ENCODE measurements at regions not wholly inside any gene's neighbourhood (a gene's known extent, or its start where the extent isn't known, plus 50 kb on each side); places are given as distances from the start of the nearest gene placed in this dataset.

GRCh38 chr10:78933828-78934531 is 134.8 kb upstream of the ZMIZ1 start:
- no peak overlapping the region for H3K4me3 ChIP-seq (ENCODE audit: low read length)
- no CpG with 5 or more reads among the region's 14 CpGs for WGBS (ENCODE audit: insufficient coverage, insufficient read length)
- DNase-seq (ENCODE audit: low read depth, low spot score): no peak
- no peaks in the 10 kb centered on the region for H3K36me3 ChIP-seq (ENCODE audit: control insufficient read depth, insufficient read depth, low read length)
- no peaks in the 10 kb centered on the region for H3K27me3 ChIP-seq (ENCODE audit: control insufficient read depth, insufficient read depth, low read length)
- peaks cover 6% of the 10 kb centered on the region for H3K4me1 ChIP-seq (ENCODE audit: control insufficient read depth, insufficient read depth, low read length)
- H3K9me3 ChIP-seq (ENCODE audit: control insufficient read depth, insufficient read depth, low read length): no peaks in the 10 kb centered on the region
- H3K27ac ChIP-seq (ENCODE audit: low read length): no peak overlapping the region

GRCh38 chr10:78934532-78934898 is 134.3 kb upstream of the ZMIZ1 start:
- Histone ChIP-seq H3K27ac (ENCODE audit: low read length) (no peak overlapping the region), H3K4me1 (ENCODE audit: control insufficient read depth, insufficient read depth, low read length) (peaks cover 6% of the 10 kb centered on the region), H3K36me3 (ENCODE audit: control insufficient read depth, insufficient read depth, low read length) (no peaks in the 10 kb centered on the region), H3K27me3 (ENCODE audit: control insufficient read depth, insufficient read depth, low read length) (no peaks in the 10 kb centered on the region), H3K9me3 (ENCODE audit: control insufficient read depth, insufficient read depth, low read length) (no peaks in the 10 kb centered on the region), H3K4me3 (ENCODE audit: low read length) (no peak overlapping the region)
- DNase-seq (ENCODE audit: low read depth, low spot score): no peak
- WGBS (ENCODE audit: insufficient coverage, insufficient read length): no CpG with 5 or more reads among the region's 3 CpGs

GRCh38 chr10:78934994-78935602 is 133.7 kb upstream of the ZMIZ1 start:
- Histone ChIP-seq H3K4me1 (ENCODE audit: control insufficient read depth, insufficient read depth, low read length) (peaks cover 6% of the 10 kb centered on the region), H3K27me3 (ENCODE audit: control insufficient read depth, insufficient read depth, low read length) (no peaks in the 10 kb centered on the region), H3K27ac (ENCODE audit: low read length) (no peak overlapping the region), H3K4me3 (ENCODE audit: low read length) (no peak overlapping the region), H3K9me3 (ENCODE audit: control insufficient read depth, insufficient read depth, low read length) (no peaks in the 10 kb centered on the region), H3K36me3 (ENCODE audit: control insufficient read depth, insufficient read depth, low read length) (no peaks in the 10 kb centered on the region)
- no peak for DNase-seq (ENCODE audit: low read depth, low spot score)
- no CpG with 5 or more reads among the region's 4 CpGs for WGBS (ENCODE audit: insufficient coverage, insufficient read length)

- no CpG with 5 or more reads among the region's 12 CpGs for WGBS (ENCODE audit: insufficient coverage, insufficient read length)
- Histone ChIP-seq H3K4me3 (ENCODE audit: low read length) (no peak overlapping the region), H3K27ac (ENCODE audit: low read length) (no peak overlapping the region), H3K27me3 (ENCODE audit: control insufficient read depth, insufficient read depth, low read length) (no peaks in the 10 kb centered on the region), H3K4me1 (ENCODE audit: control insufficient read depth, insufficient read depth, low read length) (peaks cover 6% of the 10 kb centered on the region), H3K36me3 (ENCODE audit: control insufficient read depth, insufficient read depth, low read length) (no peaks in the 10 kb centered on the region), H3K9me3 (ENCODE audit: control insufficient read depth, insufficient read depth, low read length) (no peaks in the 10 kb centered on the region)
- no peak for DNase-seq (ENCODE audit: low read depth, low spot score)
Measured at GRCh38 chr10:78935697-78936407, 132.9 kb upstream of the ZMIZ1 start.

DNA sequence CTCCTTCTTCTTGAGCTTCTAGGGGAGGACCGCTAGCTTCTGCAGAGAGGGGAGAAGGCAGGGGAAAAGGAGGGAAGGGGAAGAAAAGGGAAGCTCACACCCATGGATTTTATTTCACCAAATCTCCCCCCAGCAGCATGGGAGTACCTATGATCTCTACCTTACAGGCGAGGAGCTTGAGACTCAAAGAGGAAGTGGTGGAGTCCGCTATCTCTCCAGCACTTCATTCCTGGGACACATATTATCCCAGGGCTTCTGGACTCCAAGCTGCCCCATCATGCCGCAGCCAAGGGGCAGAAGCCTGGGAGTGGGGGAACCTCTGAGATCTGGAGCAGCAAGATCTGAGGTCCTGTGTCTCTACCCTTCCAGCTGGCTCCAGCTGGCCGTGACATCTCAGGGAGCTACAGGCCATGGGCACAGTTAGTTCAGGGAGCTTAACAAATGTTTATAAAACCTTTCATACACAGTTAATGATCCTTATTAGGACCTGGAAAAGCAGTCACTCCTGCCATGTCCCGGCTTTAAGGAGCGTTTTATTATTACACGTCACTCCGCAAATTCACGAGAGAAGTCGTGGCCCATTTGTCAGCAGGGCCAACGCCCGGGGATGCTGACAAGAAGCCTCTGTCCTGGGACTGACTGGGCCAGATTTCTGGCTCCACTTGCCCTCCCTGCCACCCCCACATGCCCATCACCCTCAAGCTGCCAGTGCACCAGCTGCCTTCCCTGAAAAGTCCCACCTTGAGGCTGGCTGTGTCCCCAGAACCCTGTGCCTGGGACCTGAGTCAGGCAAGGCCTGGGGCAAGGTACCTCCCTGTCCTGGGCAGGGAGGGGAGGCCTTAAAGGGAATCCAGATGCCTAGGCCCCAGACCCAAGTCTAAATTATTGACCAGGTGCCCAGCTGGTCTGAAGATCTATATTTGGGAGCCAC is 132.1 kb upstream of the ZMIZ1 start:
- WGBS (ENCODE audit: insufficient coverage, insufficient read length): no CpG with 5 or more reads among the region's 13 CpGs
- peaks cover 4% of the 10 kb centered on the region; the same call in 1 of the 2 replicates for H3K4me1 ChIP-seq (ENCODE audit: control insufficient read depth, insufficient read depth, low read length)

GRCh38 chr10:78937393-78937792 is 131.4 kb upstream of the ZMIZ1 start:
- no peak overlapping the region for H3K27ac ChIP-seq (ENCODE audit: low read length)
- WGBS (ENCODE audit: insufficient coverage, insufficient read length): no CpG with 5 or more reads among the region's 5 CpGs

More for the DNA sequence above, 132.1 kb upstream of the ZMIZ1 start:
- Histone ChIP-seq H3K27me3 (ENCODE audit: control insufficient read depth, insufficient read depth, low read length) (no peaks in the 10 kb centered on the region), H3K4me3 (ENCODE audit: low read length) (no peak overlapping the region), H3K9me3 (ENCODE audit: control insufficient read depth, insufficient read depth, low read length) (no peaks in the 10 kb centered on the region), H3K27ac (ENCODE audit: low read length) (no peak overlapping the region), H3K36me3 (ENCODE audit: control insufficient read depth, insufficient read depth, low read length) (no peaks in the 10 kb centered on the region)
- DNase-seq (ENCODE audit: low read depth, low spot score): no peak

DNA sequence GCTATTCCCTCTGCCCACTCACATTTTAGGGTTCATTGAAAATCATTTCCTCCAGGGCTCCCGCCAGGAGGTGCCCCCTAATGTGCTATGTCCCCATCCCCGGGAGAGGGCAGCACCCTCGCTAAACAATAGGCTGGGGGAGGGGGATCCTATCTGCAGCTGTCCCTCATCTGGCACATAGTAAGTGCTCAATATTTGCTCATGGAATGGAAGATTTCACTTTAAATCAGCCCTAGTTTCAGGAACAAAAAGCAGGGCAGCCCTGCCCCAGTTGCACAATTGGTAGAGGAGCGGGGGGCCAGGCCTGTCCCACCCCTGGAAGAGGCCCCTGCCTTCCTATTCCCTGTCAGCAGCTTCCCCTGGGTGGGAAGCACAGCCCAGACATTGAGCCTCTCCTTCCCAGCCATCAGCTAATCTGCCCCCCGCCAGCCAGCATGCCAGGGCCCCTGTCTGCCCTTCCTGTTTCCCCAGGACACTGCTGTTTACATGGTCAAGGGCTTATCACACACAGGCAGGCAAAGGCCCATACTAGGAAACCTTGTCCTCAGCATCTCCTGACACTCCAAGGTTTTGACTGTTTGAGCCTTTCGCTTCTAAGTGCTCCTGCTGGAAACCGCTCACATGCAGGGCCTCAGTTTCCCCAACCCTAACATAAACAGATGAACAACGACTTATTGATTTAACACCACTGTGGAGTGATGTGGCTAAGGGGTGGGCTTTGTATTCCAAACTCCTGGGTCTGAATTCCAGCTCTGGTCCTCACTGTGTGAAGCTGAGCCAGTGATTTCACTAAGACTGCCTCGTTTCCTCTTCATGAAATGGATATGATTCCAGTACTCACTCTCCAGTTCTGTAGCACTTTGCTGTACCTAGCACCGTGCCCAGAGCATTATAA is 130.7 kb upstream of the ZMIZ1 start:
- peaks cover 4% of the 10 kb centered on the region; the same call in 1 of the 2 replicates for H3K4me1 ChIP-seq (ENCODE audit: control insufficient read depth, insufficient read depth, low read length)
- no peaks in the 10 kb centered on the region for H3K9me3 ChIP-seq (ENCODE audit: control insufficient read depth, insufficient read depth, low read length)
- H3K36me3 ChIP-seq (ENCODE audit: control insufficient read depth, insufficient read depth, low read length): no peaks in the 10 kb centered on the region
- no peaks in the 10 kb centered on the region for H3K27me3 ChIP-seq (ENCODE audit: control insufficient read depth, insufficient read depth, low read length)
- DNase-seq (ENCODE audit: low read depth, low spot score): no peak
- H3K4me3 ChIP-seq (ENCODE audit: low read length): no peak overlapping the region
- H3K27ac ChIP-seq (ENCODE audit: low read length): no peak overlapping the region
- no CpG with 5 or more reads among the region's 10 CpGs for WGBS (ENCODE audit: insufficient coverage, insufficient read length)

More at GRCh38 chr10:78937393-78937792, 131.4 kb upstream of the ZMIZ1 start:
- no peak for DNase-seq (ENCODE audit: low read depth, low spot score)
- H3K9me3 ChIP-seq (ENCODE audit: control insufficient read depth, insufficient read depth, low read length): no peaks in the 10 kb centered on the region
- H3K4me3 ChIP-seq (ENCODE audit: low read length): no peak overlapping the region
- peaks cover 4% of the 10 kb centered on the region; the same call in 1 of the 2 replicates for H3K4me1 ChIP-seq (ENCODE audit: control insufficient read depth, insufficient read depth, low read length)
- H3K36me3 ChIP-seq (ENCODE audit: control insufficient read depth, insufficient read depth, low read length): no peaks in the 10 kb centered on the region
- H3K27me3 ChIP-seq (ENCODE audit: control insufficient read depth, insufficient read depth, low read length): no peaks in the 10 kb centered on the region

DNA sequence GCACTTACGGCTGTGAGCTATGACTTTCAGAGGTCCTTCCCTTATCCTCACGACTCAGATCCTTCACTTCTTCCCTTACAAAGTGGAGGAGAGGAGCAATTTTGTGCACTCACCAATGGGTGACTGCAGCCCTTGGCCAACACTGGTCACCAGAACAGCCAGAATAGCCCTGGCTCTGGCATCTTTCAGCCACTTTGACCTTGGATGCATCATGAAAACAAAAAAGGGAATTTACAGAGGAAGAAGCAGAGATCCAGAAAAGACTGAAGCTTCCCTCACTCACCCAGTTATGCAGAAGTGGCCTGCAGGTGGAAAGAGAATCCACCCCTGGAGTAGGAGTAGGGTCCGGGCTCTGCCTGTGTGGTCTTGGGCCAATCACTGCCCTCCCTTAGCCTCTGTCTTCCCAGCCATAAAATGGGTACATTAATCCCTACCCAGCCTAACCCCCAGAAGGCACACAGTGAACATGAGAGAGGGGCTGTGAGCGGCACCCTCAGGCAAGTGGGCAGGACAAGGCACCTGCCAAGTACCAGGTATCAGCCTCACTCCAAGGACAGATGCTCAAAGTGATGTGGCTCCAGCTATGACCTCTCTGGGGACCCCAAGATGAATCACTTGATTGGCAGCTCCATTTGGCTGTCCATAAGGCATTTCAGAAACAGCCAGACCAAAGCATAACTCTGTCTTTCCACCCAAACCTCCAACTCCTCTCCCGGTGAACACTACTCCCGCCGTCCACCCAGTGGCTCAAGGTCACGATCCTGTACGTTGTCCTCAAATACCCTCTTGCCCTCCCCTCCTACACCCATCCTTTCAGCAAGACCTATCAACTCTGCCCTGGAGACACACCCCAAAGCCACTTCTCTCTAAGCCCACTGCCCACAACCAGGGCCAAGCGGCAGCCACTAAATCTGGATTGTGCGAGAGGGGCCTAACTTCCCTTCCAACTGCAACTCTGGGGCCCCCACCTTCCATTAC is 129.8 kb upstream of the ZMIZ1 start:
- H3K4me3 ChIP-seq (ENCODE audit: low read length): no peak overlapping the region
- H3K36me3 ChIP-seq (ENCODE audit: control insufficient read depth, insufficient read depth, low read length): no peaks in the 10 kb centered on the region
- H3K4me1 ChIP-seq (ENCODE audit: control insufficient read depth, insufficient read depth, low read length): peaks cover 4% of the 10 kb centered on the region; the same call in 1 of the 2 replicates
- no peak for DNase-seq (ENCODE audit: low read depth, low spot score)
- H3K9me3 ChIP-seq (ENCODE audit: control insufficient read depth, insufficient read depth, low read length): no peaks in the 10 kb centered on the region
- no peaks in the 10 kb centered on the region for H3K27me3 ChIP-seq (ENCODE audit: control insufficient read depth, insufficient read depth, low read length)
- WGBS (ENCODE audit: insufficient coverage, insufficient read length): no CpG with 5 or more reads among the region's 11 CpGs
- no peak overlapping the region for H3K27ac ChIP-seq (ENCODE audit: low read length)

GRCh38 chr10:78942091-78942501 is 126.7 kb upstream of the ZMIZ1 start:
- no peak for DNase-seq (ENCODE audit: low read depth, low spot score)

More at GRCh38 chr10:78942091-78942501, 126.7 kb upstream of the ZMIZ1 start:
- Histone ChIP-seq H3K36me3 (ENCODE audit: control insufficient read depth, insufficient read depth, low read length) (no peaks in the 10 kb centered on the region), H3K9me3 (ENCODE audit: control insufficient read depth, insufficient read depth, low read length) (no peaks in the 10 kb centered on the region), H3K27ac (ENCODE audit: low read length) (no peak overlapping the region), H3K4me1 (ENCODE audit: control insufficient read depth, insufficient read depth, low read length) (peaks cover 4% of the 10 kb centered on the region), H3K4me3 (ENCODE audit: low read length) (no peak overlapping the region), H3K27me3 (ENCODE audit: control insufficient read depth, insufficient read depth, low read length) (no peaks in the 10 kb centered on the region)
- no CpG with 5 or more reads among the region's 4 CpGs for WGBS (ENCODE audit: insufficient coverage, insufficient read length)
